GM12801 (cell line): ENCODE measurements at regions not wholly inside any gene's neighbourhood (a gene's known extent, or its start where the extent isn't known, plus 50 kb on each side); places are given as distances from the start of the nearest gene placed in this dataset.

Experiments
- CTCF ChIP-seq: IDR thresholded peaks from one replicate; pipeline ENCODE4 v1.5.1; 2011; ENCODE audit warnings: control low read depth; ENCODE audit not compliant: insufficient read length; ENCODE audit errors: extremely low read depth

DNA sequence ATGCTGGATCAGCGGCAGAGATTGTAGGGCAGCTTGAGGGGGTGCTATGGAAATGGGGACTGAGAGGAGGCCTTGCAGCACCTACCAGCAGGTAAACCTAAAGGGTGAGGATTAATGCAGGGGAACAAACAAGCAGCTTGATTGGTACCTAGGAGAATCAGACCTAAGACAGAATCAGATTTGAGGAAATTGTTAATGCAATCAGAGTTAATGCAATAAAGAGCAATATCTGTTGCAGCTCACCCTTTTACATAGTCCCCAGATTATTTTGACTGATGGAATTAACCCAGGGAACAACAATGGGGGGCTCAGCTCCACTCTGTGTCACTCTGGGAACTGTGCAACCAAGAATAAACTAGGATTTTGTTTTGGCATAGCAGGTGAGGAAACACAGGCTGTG, 64.5 kb downstream of the ZC3H11B start:
- no peak for TF ChIP-seq CTCF

GRCh38 chr1:219544163-219544846, 68.6 kb downstream of the ZC3H11B start:
- TF ChIP-seq CTCF: no peak

- TF ChIP-seq CTCF: no peak
Observed at GRCh38 chr1:219542828-219543518, 69.9 kb downstream of the ZC3H11B start.

DNA sequence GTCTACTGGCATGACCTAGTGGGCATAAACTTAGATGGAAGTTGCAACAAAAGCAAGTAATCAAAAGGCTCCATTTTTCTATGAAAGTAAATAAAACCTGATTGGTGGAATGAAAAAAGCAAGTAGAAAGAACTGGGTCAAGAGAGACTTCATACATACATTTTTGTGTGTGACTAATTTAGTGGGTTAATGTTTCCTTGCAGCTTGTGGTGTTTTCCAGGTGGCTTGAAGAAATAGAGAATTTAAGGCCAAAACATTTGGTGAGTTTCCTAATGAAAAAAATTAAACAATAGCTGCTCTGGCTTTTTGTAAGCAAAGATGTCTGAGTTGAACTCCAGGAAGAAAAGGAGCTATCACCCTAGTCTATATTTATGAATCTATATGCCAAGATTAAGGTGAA, 71.0 kb downstream of the ZC3H11B start:
- TF ChIP-seq CTCF: no peak

DNA sequence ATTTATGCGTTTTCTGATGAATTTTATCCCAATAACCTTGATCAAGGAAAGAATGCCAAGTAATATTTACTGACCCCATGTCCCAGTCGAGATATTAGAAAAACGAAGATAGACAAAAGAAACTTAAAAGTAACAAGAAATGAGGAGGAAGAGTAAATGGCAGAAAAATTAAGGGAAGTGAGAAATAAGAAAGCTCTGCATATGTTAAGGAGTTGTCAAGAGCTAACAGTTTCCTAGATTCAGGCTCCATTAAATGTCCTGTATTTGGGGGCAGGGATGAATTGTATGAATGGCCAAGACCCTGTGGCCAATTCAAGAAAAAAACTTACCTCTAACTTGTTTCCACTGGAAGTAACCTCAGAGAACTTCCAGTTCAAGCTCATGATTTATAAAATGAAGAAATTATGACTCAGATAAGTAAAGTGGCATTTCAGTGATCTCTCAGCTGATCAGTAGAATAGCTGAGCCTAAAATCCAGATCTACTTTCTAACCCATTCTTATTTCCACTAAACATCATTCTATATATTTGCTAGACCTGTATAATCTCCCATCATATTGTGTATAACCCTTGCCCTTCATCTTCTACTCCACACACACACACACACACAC, 73.2 kb downstream of the ZC3H11B start:
- TF ChIP-seq CTCF: no peak

DNA sequence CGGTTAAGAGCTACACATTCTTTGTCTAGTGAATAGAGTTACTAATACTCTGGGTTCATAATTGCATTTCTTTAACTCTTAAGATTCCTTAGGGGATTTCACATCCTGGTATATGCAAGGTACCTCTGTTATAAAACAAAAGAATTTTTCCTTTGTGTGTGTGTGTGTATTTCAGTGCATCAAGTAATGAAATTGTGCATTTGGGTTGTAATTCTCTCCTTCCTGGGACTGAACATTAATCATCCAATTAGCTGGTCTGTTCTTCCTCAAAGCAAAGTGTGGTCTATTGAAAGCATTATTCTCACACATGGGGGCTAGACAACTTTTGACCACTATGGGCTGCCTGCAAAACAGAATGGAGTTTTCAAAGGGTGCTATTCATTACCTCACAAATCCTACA, 74.0 kb downstream of the ZC3H11B start:
- no peak for TF ChIP-seq CTCF

GRCh38 chr1:219537223-219537631, 75.7 kb downstream of the ZC3H11B start:
- no peak for TF ChIP-seq CTCF
